Ishikawa (cell line): ENCODE measurements at regions not wholly inside any gene's neighbourhood (a gene's known extent, or its start where the extent isn't known, plus 50 kb on each side); places are given as distances from the start of the nearest gene placed in this dataset.

Experiments
- CEBPB ChIP-seq: IDR thresholded peaks from 2 replicates; pipeline ENCODE4 v1.6.1; 2012
- CREB1 ChIP-seq: IDR thresholded peaks from 2 replicates; pipeline ENCODE4 v1.6.1; 2012; ENCODE audit warnings: low read depth
- EGR1 ChIP-seq: IDR thresholded peaks from 2 replicates; pipeline ENCODE4 v1.6.1; 2012
- EP300 ChIP-seq: IDR thresholded peaks from 2 replicates; pipeline ENCODE4 v1.6.1; 2012; ENCODE audit warnings: borderline replicate concordance
- FOXM1 ChIP-seq: IDR thresholded peaks from 2 replicates; pipeline ENCODE4 v1.6.1; 2012; ENCODE audit warnings: low read depth, borderline replicate concordance
- NFIC ChIP-seq: IDR thresholded peaks from 2 replicates; pipeline ENCODE4 v1.6.1; 2012
- RAD21 ChIP-seq: IDR thresholded peaks from 2 replicates; pipeline ENCODE4 v1.6.1; 2012; ENCODE audit warnings: low read depth
- REST ChIP-seq: IDR thresholded peaks from 2 replicates; pipeline ENCODE4 v1.6.1; 2012; ENCODE audit warnings: low read depth, mild to moderate bottlenecking
- TAF1 ChIP-seq: IDR thresholded peaks from 2 replicates; pipeline ENCODE4 v1.6.1; 2012; ENCODE audit warnings: low read depth, mild to moderate bottlenecking
- TCF12 ChIP-seq: IDR thresholded peaks from 2 replicates; pipeline ENCODE4 v1.6.1; 2012; ENCODE audit warnings: low read depth
- TEAD4 ChIP-seq: IDR thresholded peaks from 2 replicates; pipeline ENCODE4 v1.6.1; 2012
- USF1 ChIP-seq: IDR thresholded peaks from 2 replicates; pipeline ENCODE4 v1.6.1; 2012
- YY1 ChIP-seq: IDR thresholded peaks from 2 replicates; pipeline ENCODE4 v1.6.1; 2012; ENCODE audit warnings: low read depth
- ZBTB7A ChIP-seq: IDR thresholded peaks from 2 replicates; pipeline ENCODE4 v1.6.1; 2012; ENCODE audit warnings: low read depth
- TF ChIP-seq, protein P1 (sequence below): IDR thresholded peaks from 2 replicates; pipeline ENCODE4 v1.6.1; 2012

- TF ChIP-seq REST (no peak), ZBTB7A (no peak), EP300 (no peak), NFIC (no peak), TEAD4 (no peak), TCF12 (no peak), EGR1 (no peak), YY1 (no peak), FOXM1 (no peak), CEBPB (no peak), USF1 (no peak), CREB1 (no peak), TAF1 (no peak), RAD21 (no peak)
- TF ChIP-seq, protein P1, sequence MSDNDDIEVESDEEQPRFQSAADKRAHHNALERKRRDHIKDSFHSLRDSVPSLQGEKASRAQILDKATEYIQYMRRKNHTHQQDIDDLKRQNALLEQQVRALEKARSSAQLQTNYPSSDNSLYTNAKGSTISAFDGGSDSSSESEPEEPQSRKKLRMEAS = no peak
Measured at GRCh38 chr5:84796399-84796798, 411.7 kb upstream of the EDIL3 start.

DNA sequence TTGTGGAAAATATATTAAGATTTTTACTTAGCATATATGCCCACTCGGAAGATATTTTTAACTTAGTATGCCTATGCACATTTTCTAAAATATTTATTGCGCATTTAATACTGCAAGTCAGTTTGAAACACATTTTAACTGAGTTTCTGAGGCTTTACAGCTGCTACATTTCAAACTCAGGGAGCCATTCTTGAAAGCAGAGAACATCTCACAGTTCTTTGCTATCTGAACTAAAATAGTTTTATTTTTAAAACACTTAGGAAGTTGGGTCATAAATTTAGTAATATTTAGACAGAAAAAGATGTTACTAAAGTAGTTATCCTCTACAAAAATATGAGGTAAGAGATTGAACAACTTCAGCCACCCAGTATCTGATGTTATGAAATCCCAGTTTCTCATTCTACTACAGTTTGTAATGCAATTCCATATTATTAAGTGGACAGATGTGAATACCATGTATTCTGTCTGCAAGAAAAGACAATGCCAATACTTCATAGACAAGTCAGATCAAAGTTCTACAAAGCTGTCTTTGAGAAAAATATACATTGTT lies 409.9 kb upstream of the EDIL3 start:
- TF ChIP-seq EGR1 = no peak
- no peak for TF ChIP-seq YY1
- no peak for TF ChIP-seq RAD21
- TF ChIP-seq EP300 = no peak
- TF ChIP-seq, protein P1 = no peak
- TF ChIP-seq USF1 = no peak
- TF ChIP-seq FOXM1 = no peak
- no peak for TF ChIP-seq TEAD4
- no peak for TF ChIP-seq ZBTB7A
- no peak for TF ChIP-seq CREB1
- TF ChIP-seq REST = no peak
- no peak for TF ChIP-seq TCF12
- TF ChIP-seq CEBPB = no peak
- TF ChIP-seq NFIC = no peak
- no peak for TF ChIP-seq TAF1

- no peak for TF ChIP-seq NFIC
- no peak for TF ChIP-seq FOXM1
- no peak for TF ChIP-seq TEAD4
- no peak for TF ChIP-seq TCF12
- no peak for TF ChIP-seq RAD21
- TF ChIP-seq CEBPB = no peak
- TF ChIP-seq EGR1 = no peak
- TF ChIP-seq USF1 = no peak
- TF ChIP-seq EP300 = no peak
- TF ChIP-seq REST = no peak
- no peak for TF ChIP-seq CREB1
- TF ChIP-seq, protein P1 = no peak
- TF ChIP-seq YY1 = no peak
- no peak for TF ChIP-seq ZBTB7A
- TF ChIP-seq TAF1 = no peak
Measured at GRCh38 chr5:84791730-84792129, 407.1 kb upstream of the EDIL3 start.

DNA sequence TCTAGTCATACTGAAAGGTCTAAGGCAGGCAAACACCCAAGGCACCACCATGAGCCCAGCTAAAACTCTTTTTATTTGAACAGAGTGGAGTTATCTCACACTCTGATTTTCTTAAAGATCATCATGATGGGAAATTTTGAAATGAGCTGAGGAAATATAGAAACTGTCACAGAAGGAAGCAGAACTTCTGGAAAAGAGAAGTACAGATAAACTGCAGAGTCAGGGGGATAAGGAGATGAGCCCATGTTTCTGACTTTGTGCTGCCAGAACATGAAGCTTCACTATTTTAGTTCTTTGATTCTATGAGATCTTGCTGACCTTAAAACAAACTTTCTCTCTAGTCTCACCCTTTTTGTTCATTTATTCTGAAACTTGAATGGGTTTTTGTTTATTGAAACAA lies 406.5 kb upstream of the EDIL3 start:
- TF ChIP-seq EP300 = no peak
- no peak for TF ChIP-seq NFIC
- TF ChIP-seq TCF12 = no peak
- no peak for TF ChIP-seq USF1
- TF ChIP-seq RAD21 = no peak
- TF ChIP-seq ZBTB7A = no peak
- TF ChIP-seq CEBPB = no peak
- no peak for TF ChIP-seq TAF1
- TF ChIP-seq CREB1 = no peak
- TF ChIP-seq REST = no peak
- TF ChIP-seq EGR1 = no peak
- no peak for TF ChIP-seq YY1
- TF ChIP-seq FOXM1 = no peak
- TF ChIP-seq, protein P1 = no peak
- TF ChIP-seq TEAD4 = no peak
